HK-2 (cell line): ENCODE measurements at regions not wholly inside any gene's neighbourhood (a gene's known extent, or its start where the extent isn't known, plus 50 kb on each side); places are given as distances from the start of the nearest gene placed in this dataset.

Source experiments
- DNase-seq: peaks from one replicate; pipeline ENCODE4 v3.0.0-alpha.2; 2018; ENCODE audit not compliant: unreplicated experiment

- DNase-seq: no peak
Observed at GRCh38 chr9:10674586-10674985, 61.8 kb upstream of the PTPRD start.

GRCh38 chr9:10678010-10678409, 65.2 kb upstream of the PTPRD start:
- no peak for DNase-seq

GRCh38 chr9:10678790-10679189, 66.0 kb upstream of the PTPRD start:
- DNase-seq: no peak

GRCh38 chr9:10686943-10687342, 74.1 kb upstream of the PTPRD start:
- no peak for DNase-seq

- DNase-seq: no peak
Observed at GRCh38 chr9:10690546-10690945, 77.7 kb upstream of the PTPRD start.

- DNase-seq: no peak
Observed at GRCh38 chr9:10697044-10697443, 84.2 kb upstream of the PTPRD start.

- no peak for DNase-seq
Observed at GRCh38 chr9:10700291-10700690, 87.5 kb upstream of the PTPRD start.

- no peak for DNase-seq
Observed at GRCh38 chr9:10700915-10701314, 88.1 kb upstream of the PTPRD start.

GRCh38 chr9:10701906-10702305, 89.1 kb upstream of the PTPRD start:
- no peak for DNase-seq

GRCh38 chr9:10703139-10703538, 90.3 kb upstream of the PTPRD start:
- no peak for DNase-seq

- peak; percentile 0 for DNase-seq
Observed at GRCh38 chr9:10704720-10705119, 91.9 kb upstream of the PTPRD start.

- DNase-seq: no peak
Observed at GRCh38 chr9:10705383-10705782, 92.6 kb upstream of the PTPRD start.

GRCh38 chr9:10706788-10707187, 94.0 kb upstream of the PTPRD start:
- no peak for DNase-seq

- DNase-seq: no peak
Observed at GRCh38 chr9:10721301-10721700, 108.5 kb upstream of the PTPRD start.

GRCh38 chr9:10729213-10729612, 116.4 kb upstream of the PTPRD start:
- no peak for DNase-seq

GRCh38 chr9:10744669-10745068, 131.9 kb upstream of the PTPRD start:
- DNase-seq: no peak

- no peak for DNase-seq
Observed at GRCh38 chr9:10753474-10753873, 140.7 kb upstream of the PTPRD start.

- DNase-seq: no peak
Observed at GRCh38 chr9:10764481-10764880, 151.7 kb upstream of the PTPRD start.

GRCh38 chr9:10773136-10773535, 160.3 kb upstream of the PTPRD start:
- no peak for DNase-seq

GRCh38 chr9:10774051-10774450, 161.2 kb upstream of the PTPRD start:
- no peak for DNase-seq

- no peak for DNase-seq
Observed at GRCh38 chr9:10785255-10785654, 172.5 kb upstream of the PTPRD start.

GRCh38 chr9:10793306-10793705, 180.5 kb upstream of the PTPRD start:
- DNase-seq: no peak

- no peak for DNase-seq
Observed at GRCh38 chr9:10804486-10804885, 191.7 kb upstream of the PTPRD start.

- no peak for DNase-seq
Observed at GRCh38 chr9:10806868-10807267, 194.1 kb upstream of the PTPRD start.

- DNase-seq: no peak
Observed at GRCh38 chr9:10818206-10818605, 205.4 kb upstream of the PTPRD start.
